ENCODE measurements at regions not wholly inside any gene's neighbourhood (a gene's known extent, or its start where the extent isn't known, plus 50 kb on each side); places are given as distances from the start of the nearest gene placed in this dataset.

DNA sequence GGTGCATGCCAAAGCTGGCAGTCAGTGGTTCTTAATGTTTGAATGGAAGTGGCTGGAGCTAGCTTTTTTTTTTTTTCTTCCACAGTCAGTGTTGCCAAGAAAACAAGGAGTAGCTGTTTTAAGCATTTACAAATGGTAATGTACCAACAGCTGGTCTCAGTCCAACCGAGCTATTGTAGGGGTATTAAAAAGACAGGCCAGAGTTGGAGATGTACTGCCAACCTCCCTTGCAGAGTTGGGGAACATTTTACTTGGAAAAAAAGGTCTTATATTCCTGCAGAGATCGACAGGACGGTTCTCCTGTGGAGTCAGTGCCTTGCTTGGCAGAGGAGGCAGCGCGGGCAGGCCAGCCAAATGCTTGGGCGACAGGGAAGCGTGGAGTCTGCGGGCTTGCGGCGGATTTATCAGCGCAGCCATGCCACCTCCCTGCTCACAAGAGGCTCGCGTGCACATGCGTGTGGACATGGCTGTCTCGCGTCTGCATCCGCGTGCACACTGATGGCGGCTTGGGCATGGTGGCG is 338.1 kb downstream of the RPS6KC1 start:
- no peaks in the 10 kb centered on the region for H3K9me3 Mint-ChIP-seq
- ChIA-PET CTCF (no interaction called here), POLR2A (no interaction called here)
- Histone ChIP-seq H3K36me3 (ENCODE audit: insufficient read depth, low read length) (no peaks in the 10 kb centered on the region), H3K27me3 (ENCODE audit: control insufficient read depth in 1 of 2, insufficient read depth in 2 of 2, low read length in 2 of 2) (no peaks in the 10 kb centered on the region), H3K4me1 (ENCODE audit: insufficient read depth, low read length) (no peaks in the 10 kb centered on the region), H3K27ac (ENCODE audit: low read depth in 1 of 2, low read length in 2 of 2) (no peak overlapping the region), H3K9me3 (ENCODE audit: control insufficient read depth in 1 of 2, insufficient read depth in 1 of 2, low read length in 2 of 2) (peaks cover 0 to 10% of the 10 kb centered on the region in 2 experiments), H3K4me3 (ENCODE audit: low read length) (no peak overlapping the region)
- no peaks in the 10 kb centered on the region for H3K36me3 Mint-ChIP-seq (ENCODE audit: low read depth)
- no peak overlapping the region for H3K27ac Mint-ChIP-seq
- no peak overlapping the region for H3K4me3 Mint-ChIP-seq
- H3K27me3 Mint-ChIP-seq: no peaks in the 10 kb centered on the region
- DNase-seq (no peak), ATAC-seq (ENCODE audit: poor library complexity) (no peak)
- no peaks in the 10 kb centered on the region for H3K4me1 Mint-ChIP-seq (ENCODE audit: low read depth)
- TF ChIP-seq, protein P1, sequence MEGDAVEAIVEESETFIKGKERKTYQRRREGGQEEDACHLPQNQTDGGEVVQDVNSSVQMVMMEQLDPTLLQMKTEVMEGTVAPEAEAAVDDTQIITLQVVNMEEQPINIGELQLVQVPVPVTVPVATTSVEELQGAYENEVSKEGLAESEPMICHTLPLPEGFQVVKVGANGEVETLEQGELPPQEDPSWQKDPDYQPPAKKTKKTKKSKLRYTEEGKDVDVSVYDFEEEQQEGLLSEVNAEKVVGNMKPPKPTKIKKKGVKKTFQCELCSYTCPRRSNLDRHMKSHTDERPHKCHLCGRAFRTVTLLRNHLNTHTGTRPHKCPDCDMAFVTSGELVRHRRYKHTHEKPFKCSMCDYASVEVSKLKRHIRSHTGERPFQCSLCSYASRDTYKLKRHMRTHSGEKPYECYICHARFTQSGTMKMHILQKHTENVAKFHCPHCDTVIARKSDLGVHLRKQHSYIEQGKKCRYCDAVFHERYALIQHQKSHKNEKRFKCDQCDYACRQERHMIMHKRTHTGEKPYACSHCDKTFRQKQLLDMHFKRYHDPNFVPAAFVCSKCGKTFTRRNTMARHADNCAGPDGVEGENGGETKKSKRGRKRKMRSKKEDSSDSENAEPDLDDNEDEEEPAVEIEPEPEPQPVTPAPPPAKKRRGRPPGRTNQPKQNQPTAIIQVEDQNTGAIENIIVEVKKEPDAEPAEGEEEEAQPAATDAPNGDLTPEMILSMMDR (IDR thresholded peaks at IDR 0.05): no peak
- intact Hi-C loops (cut with DNase I, micrococcal nuclease): no loop called here

DNA sequence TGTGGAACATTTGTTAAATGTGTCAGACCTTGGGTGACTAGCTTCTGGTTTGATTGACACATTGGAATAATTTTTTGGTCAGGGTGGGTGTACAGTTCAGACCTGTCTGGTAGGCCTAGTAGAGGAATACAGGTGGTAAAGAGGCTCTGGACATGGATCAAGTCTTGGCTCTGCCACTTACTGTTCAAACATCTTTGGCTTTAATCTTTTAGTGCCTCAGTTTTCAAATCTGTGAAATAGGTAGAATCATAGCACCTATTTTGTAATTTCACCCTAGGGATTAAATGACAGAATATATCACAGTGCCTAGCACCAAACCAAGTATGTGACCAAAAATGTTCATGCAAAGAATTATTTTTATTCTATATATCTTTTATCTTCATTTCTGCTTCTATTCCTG is 340.4 kb downstream of the RPS6KC1 start:
- no peak overlapping the region for H3K27ac ChIP-seq (ENCODE audit: low read depth in 1 of 2, low read length in 2 of 2)
- no peak overlapping the region for H3K27ac Mint-ChIP-seq
- H3K36me3 ChIP-seq (ENCODE audit: insufficient read depth, low read length): no peaks in the 10 kb centered on the region
- ChIA-PET CTCF (no interaction called here), POLR2A (no interaction called here)
- H3K4me3 Mint-ChIP-seq: no peak overlapping the region
- TF ChIP-seq, protein P1 (IDR thresholded peaks at IDR 0.05): no peak
- H3K4me3 ChIP-seq (ENCODE audit: low read length): no peak overlapping the region
- H3K9me3 ChIP-seq (ENCODE audit: control insufficient read depth in 1 of 2, insufficient read depth in 1 of 2, low read length in 2 of 2): peaks cover 0 to 11% of the 10 kb centered on the region in 2 experiments
- H3K4me1 Mint-ChIP-seq (ENCODE audit: low read depth): no peaks in the 10 kb centered on the region
- no peaks in the 10 kb centered on the region for H3K9me3 Mint-ChIP-seq
- H3K36me3 Mint-ChIP-seq (ENCODE audit: low read depth): no peaks in the 10 kb centered on the region
- no peaks in the 10 kb centered on the region for H3K27me3 Mint-ChIP-seq
- intact Hi-C loops (cut with DNase I, micrococcal nuclease): no loop called here
- no peak for ATAC-seq (ENCODE audit: poor library complexity)
- DNase-seq: no peak
- no peaks in the 10 kb centered on the region for H3K4me1 ChIP-seq (ENCODE audit: insufficient read depth, low read length)
- H3K27me3 ChIP-seq (ENCODE audit: control insufficient read depth in 1 of 2, insufficient read depth in 2 of 2, low read length in 2 of 2): no peaks in the 10 kb centered on the region

DNA sequence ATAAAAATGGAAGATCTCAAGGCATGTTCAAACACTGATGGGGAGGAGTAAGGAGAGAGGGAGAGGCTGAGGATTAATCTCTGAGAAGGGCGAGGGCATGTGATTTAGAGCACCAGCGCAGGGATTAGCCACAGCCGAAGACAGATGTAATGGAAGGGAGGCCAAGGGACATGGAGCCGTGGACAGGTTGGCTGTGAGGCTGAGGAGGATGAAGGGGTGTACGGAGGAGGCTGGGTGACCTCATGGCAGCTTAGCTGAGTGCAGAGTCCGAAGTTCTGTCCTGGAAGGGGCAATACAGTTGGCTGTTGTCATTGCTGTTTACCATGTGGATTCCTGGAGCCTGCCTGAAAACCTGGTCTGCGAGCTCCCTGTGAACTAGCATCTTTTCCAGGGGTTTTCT is 342.8 kb downstream of the RPS6KC1 start:
- CTCF ChIA-PET: no interaction called here
- H3K9me3 ChIP-seq (ENCODE audit: control insufficient read depth in 1 of 2, insufficient read depth in 1 of 2, low read length in 2 of 2): peaks cover 0 to 8% of the 10 kb centered on the region in 2 experiments
- Mint-ChIP-seq H3K27ac (no peak overlapping the region), H3K27me3 (peaks cover 4% of the 10 kb centered on the region), H3K36me3 (ENCODE audit: low read depth) (no peaks in the 10 kb centered on the region), H3K4me1 (ENCODE audit: low read depth) (no peaks in the 10 kb centered on the region), H3K9me3 (no peaks in the 10 kb centered on the region), H3K4me3 (no peak overlapping the region)
- intact Hi-C loops (cut with DNase I, micrococcal nuclease): no loop called here
- TF ChIP-seq, protein P1 (IDR thresholded peaks at IDR 0.05): no peak
- no peaks in the 10 kb centered on the region for H3K4me1 ChIP-seq (ENCODE audit: insufficient read depth, low read length)
- no peak for ATAC-seq (ENCODE audit: poor library complexity)
- no peaks in the 10 kb centered on the region for H3K27me3 ChIP-seq (ENCODE audit: control insufficient read depth in 1 of 2, insufficient read depth in 2 of 2, low read length in 2 of 2)
- POLR2A ChIA-PET: no interaction called here
- no peak overlapping the region for H3K27ac ChIP-seq (ENCODE audit: low read depth in 1 of 2, low read length in 2 of 2)
- no peaks in the 10 kb centered on the region for H3K36me3 ChIP-seq (ENCODE audit: insufficient read depth, low read length)
- no peak overlapping the region for H3K4me3 ChIP-seq (ENCODE audit: low read length)
- DNase-seq: no peak

Data from CD4-positive, alpha-beta T cell (primary cell).